GM23248 (cell line): ENCODE measurements at regions not wholly inside any gene's neighbourhood (a gene's known extent, or its start where the extent isn't known, plus 50 kb on each side); places are given as distances from the start of the nearest gene placed in this dataset.

Experiments used
- DNase-seq: peaks from one replicate; pipeline ENCODE4 v3.0.0-alpha.2; 2015
- H2AFZ ChIP-seq: fragments of 200-600 bp; sonication (generic); 2 replicates; pipeline ENCODE4 v1.6.1; 2016; ENCODE audit warnings: antibody characterized with exemption
- H3F3A ChIP-seq: fragments of 200-600 bp; sonication (generic); 2 replicates; pipeline ENCODE4 v1.6.1; 2016; ENCODE audit warnings: mild to moderate bottlenecking, antibody characterized with exemption, mixed run types; ENCODE audit not compliant: insufficient read depth
- H3K27ac ChIP-seq: fragments of 200-600 bp; sonication (generic); 2 replicates; pipeline ENCODE4 v1.5.1; 2016; ENCODE audit warnings: mild to moderate bottlenecking
- H3K27me3 ChIP-seq: fragments of 200-600 bp; sonication (generic); replicated peaks from 2 replicates; pipeline ENCODE4 v1.6.1; 2016; ENCODE audit warnings: mild to moderate bottlenecking; ENCODE audit not compliant: insufficient read depth
- H3K36me3 ChIP-seq: fragments of 200-600 bp; sonication (generic); 2 replicates; pipeline ENCODE4 v1.6.1; 2016; ENCODE audit warnings: low read depth, mild to moderate bottlenecking
- H3K4me1 ChIP-seq: fragments of 200-600 bp; sonication (generic); 2 replicates; pipeline ENCODE4 v1.6.1; 2016; ENCODE audit warnings: mild to moderate bottlenecking; ENCODE audit not compliant: insufficient read depth
- H3K4me2 ChIP-seq: fragments of 200-600 bp; sonication (generic); one replicate; pipeline ENCODE4 v1.6.1; 2016; ENCODE audit warnings: mild to moderate bottlenecking; ENCODE audit not compliant: unreplicated experiment
- H3K4me3 ChIP-seq: fragments of 200-600 bp; sonication (generic); 2 replicates; pipeline ENCODE4 v1.5.1; 2016; ENCODE audit warnings: mild to moderate bottlenecking
- H3K79me2 ChIP-seq: fragments of 200-600 bp; sonication (generic); 2 replicates; pipeline ENCODE4 v1.6.1; 2016; ENCODE audit warnings: mild to moderate bottlenecking; ENCODE audit not compliant: insufficient read depth
- H3K9ac ChIP-seq: fragments of 200-600 bp; sonication (generic); 2 replicates; pipeline ENCODE4 v1.6.1; 2016; ENCODE audit warnings: mild to moderate bottlenecking
- H3K9me2 ChIP-seq: fragments of 200-600 bp; sonication (generic); 2 replicates; pipeline ENCODE4 v1.6.1; 2016; ENCODE audit warnings: mixed run types, mild to moderate bottlenecking, moderate library complexity; ENCODE audit not compliant: insufficient read depth
- H3K9me3 ChIP-seq: fragments of 200-600 bp; sonication (generic); one replicate; pipeline ENCODE4 v1.6.1; 2017; ENCODE audit warnings: low read depth
- H4K20me1 ChIP-seq: fragments of 200-600 bp; sonication (generic); 2 replicates; pipeline ENCODE4 v1.6.0; 2016; ENCODE audit not compliant: insufficient read depth
- EZH2 ChIP-seq: fragments of 200-600 bp; sonication (generic); IDR thresholded peaks from 2 replicates; pipeline ENCODE4 v1.6.1; 2018; ENCODE audit warnings: antibody characterized with exemption, mild to moderate bottlenecking; ENCODE audit not compliant: insufficient read depth, poor library complexity, severe bottlenecking
- EZH2phosphoT487 ChIP-seq: fragments of 200-600 bp; sonication (generic); IDR thresholded peaks from 2 replicates; pipeline ENCODE4 v1.6.1; 2018; ENCODE audit warnings: antibody characterized with exemption, moderate library complexity, mild to moderate bottlenecking, low read depth; ENCODE audit not compliant: insufficient read depth
- WGBS, 2 experiments: methylation state at CpG; one replicate each; pipeline ENCODE4 v1.1.6; 2015 to 2017; ENCODE audit warnings: low lambda C conversion rate in 2 of 2, low coverage in 1 of 2; ENCODE audit errors: missing lambda C conversion rate in 2 of 2; 5-methylcytosine and 5-hydroxymethylcytosine counted together
- in situ Hi-C: fragments of 300-500 bp; cut with MboI; formaldehyde crosslinking; loops from 2 replicates; pipeline ENCODE4 v1.15.0; 2020

DNA sequence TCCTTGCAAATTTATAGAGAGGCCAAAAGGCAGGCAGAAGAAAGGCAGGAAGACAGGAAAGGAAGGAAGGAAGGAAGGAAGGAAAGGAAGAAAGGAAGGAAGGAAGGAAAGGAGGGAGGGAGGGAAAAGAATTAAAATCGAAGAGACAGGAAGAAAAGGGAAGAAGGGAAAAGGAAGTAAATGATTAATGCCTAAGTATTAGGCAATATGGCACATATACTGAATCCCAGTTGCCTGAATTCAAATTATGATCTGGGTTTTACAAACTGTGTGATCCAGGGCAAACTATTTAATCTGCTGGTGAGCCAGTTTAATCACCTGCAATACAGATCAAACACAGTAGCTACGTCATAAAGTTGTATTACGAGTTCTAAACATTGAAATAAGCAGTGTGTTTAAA lies 983.6 kb downstream of the FLRT2 start:
- Histone ChIP-seq H3K27ac (no peak overlapping the region), H3K4me3 (no peak overlapping the region), H3K79me2 (no peaks in the 10 kb centered on the region), H2AFZ (no peak overlapping the region), H3K27me3 (no peaks in the 10 kb centered on the region), H3K4me2 (no peak overlapping the region), H3K9ac (no peak overlapping the region), H4K20me1 (no peaks in the 10 kb centered on the region), H3K9me2 (no peaks in the 10 kb centered on the region), H3K9me3 (no peaks in the 10 kb centered on the region), H3F3A (no peaks in the 10 kb centered on the region), H3K4me1 (no peaks in the 10 kb centered on the region), H3K36me3 (no peaks in the 10 kb centered on the region)
- in situ Hi-C loops = no loop called here
- no peak for TF ChIP-seq EZH2
- TF ChIP-seq EZH2phosphoT487 = no peak
- no peak for DNase-seq
- WGBS, 2 experiments = 14 to 16% methylated on average over 3 of the region's 3 CpGs

DNA sequence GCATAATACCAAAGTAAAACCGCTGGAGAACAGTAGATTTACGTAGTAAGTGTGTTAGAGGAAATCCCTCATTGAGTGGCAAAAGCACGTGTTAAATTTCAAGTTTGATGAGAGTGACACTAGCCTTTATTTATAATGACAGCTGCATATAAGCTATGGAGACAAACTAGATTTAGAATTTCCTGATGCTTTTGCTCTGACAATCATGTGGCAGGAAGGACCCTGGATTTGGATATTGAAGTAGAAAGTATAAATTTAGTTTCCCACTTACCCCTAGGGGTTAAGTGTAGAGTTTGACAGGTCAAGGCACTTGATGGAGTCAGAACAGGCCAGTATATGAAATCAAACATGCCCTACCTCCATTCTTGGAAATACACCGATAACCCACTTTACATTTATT lies 983.1 kb downstream of the FLRT2 start:
- Histone ChIP-seq H4K20me1 (no peaks in the 10 kb centered on the region), H3K4me3 (no peak overlapping the region), H3K4me2 (no peak overlapping the region), H3K9me3 (no peaks in the 10 kb centered on the region), H3K36me3 (no peaks in the 10 kb centered on the region), H3K79me2 (no peaks in the 10 kb centered on the region), H2AFZ (no peak overlapping the region), H3K27ac (no peak overlapping the region), H3K9me2 (no peaks in the 10 kb centered on the region), H3K9ac (no peak overlapping the region), H3F3A (no peaks in the 10 kb centered on the region), H3K4me1 (no peaks in the 10 kb centered on the region), H3K27me3 (no peaks in the 10 kb centered on the region)
- TF ChIP-seq EZH2phosphoT487 = no peak
- no peak for TF ChIP-seq EZH2
- no peak for DNase-seq
- 15% methylated on average over 4 of the region's 4 CpGs for WGBS, 2 experiments
- in situ Hi-C loops = no loop called here

DNA sequence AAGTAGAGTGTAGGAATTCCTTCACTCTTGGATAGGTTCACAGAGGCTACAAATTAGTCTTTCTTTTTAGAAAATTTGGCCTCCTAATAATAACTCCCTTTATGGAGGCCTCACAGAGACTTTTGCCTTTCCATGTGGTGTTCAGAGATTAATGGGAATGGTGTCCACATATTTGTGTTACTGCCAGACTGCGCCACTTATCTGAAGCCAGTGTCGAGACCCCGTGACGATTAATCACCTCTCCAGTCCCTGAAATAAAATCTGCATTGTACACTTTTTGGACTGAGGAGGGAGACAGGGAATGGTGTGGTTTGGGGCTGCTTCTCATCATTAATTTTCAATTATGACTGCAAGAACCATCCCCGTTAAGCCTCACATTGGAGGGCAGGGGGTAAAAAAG lies 980.5 kb downstream of the FLRT2 start:
- H3K4me1 ChIP-seq = no peaks in the 10 kb centered on the region
- H3K27ac ChIP-seq = no peak overlapping the region
- H3K4me3 ChIP-seq = no peak overlapping the region
- no peaks in the 10 kb centered on the region for H3K27me3 ChIP-seq
- in situ Hi-C loops = no loop called here
- TF ChIP-seq EZH2phosphoT487 (no peak), EZH2 (no peak)
- no peaks in the 10 kb centered on the region for H3K9me3 ChIP-seq
- H3K79me2 ChIP-seq = no peaks in the 10 kb centered on the region
- 26 to 33% methylated on average over 5 of the region's 5 CpGs for WGBS, 2 experiments
- H3F3A ChIP-seq = no peaks in the 10 kb centered on the region
- no peak overlapping the region for H2AFZ ChIP-seq
- H3K36me3 ChIP-seq = no peaks in the 10 kb centered on the region
- no peak overlapping the region for H3K9ac ChIP-seq
- no peaks in the 10 kb centered on the region for H4K20me1 ChIP-seq
- H3K4me2 ChIP-seq = no peak overlapping the region
- H3K9me2 ChIP-seq = no peaks in the 10 kb centered on the region
- no peak for DNase-seq

DNA sequence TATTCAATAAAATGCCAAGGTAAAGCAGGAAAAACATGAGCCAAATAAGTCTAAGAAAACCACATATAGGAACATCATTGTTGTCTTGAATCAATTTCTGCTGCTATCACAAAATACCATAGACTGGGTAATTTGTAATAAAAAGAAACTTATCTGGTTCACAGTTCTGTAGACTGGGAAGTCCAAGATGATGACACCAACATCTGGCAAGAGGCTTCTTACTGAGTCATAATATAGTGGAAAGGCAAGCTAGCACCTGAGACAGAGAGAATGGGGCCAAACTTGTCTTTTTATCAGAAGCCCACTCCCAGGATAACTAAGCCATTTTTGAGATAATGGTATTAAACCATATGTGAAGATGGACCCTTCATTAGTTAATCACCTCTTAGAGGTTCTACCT lies 975.9 kb downstream of the FLRT2 start:
- H3K9me3 ChIP-seq = no peaks in the 10 kb centered on the region
- no peaks in the 10 kb centered on the region for H3K9me2 ChIP-seq
- in situ Hi-C loops = no loop called here
- no peak for DNase-seq
- H3K4me1 ChIP-seq = no peaks in the 10 kb centered on the region
- no peak overlapping the region for H3K27ac ChIP-seq
- no peak overlapping the region for H3K4me3 ChIP-seq
- no peaks in the 10 kb centered on the region for H3K27me3 ChIP-seq
- H3K9ac ChIP-seq = no peak overlapping the region
- no peak overlapping the region for H3K4me2 ChIP-seq
- no peaks in the 10 kb centered on the region for H3K79me2 ChIP-seq
- TF ChIP-seq EZH2 = no peak
- TF ChIP-seq EZH2phosphoT487 = no peak
- no peaks in the 10 kb centered on the region for H3F3A ChIP-seq
- H4K20me1 ChIP-seq = no peaks in the 10 kb centered on the region
- H3K36me3 ChIP-seq = no peaks in the 10 kb centered on the region
- no peak overlapping the region for H2AFZ ChIP-seq

GRCh38 chr14:86501611-86502010 lies 971.7 kb downstream of the FLRT2 start:
- no peak overlapping the region for H3K9ac ChIP-seq
- H3K9me3 ChIP-seq = no peaks in the 10 kb centered on the region
- H3K9me2 ChIP-seq = no peaks in the 10 kb centered on the region
- H3F3A ChIP-seq = no peaks in the 10 kb centered on the region
- H2AFZ ChIP-seq = no peak overlapping the region
- no peak for DNase-seq
- no peaks in the 10 kb centered on the region for H3K36me3 ChIP-seq
- no peak overlapping the region for H3K4me3 ChIP-seq
- TF ChIP-seq EZH2 (no peak), EZH2phosphoT487 (no peak)
- in situ Hi-C loops = no loop called here
- no peak overlapping the region for H3K4me2 ChIP-seq
- no peaks in the 10 kb centered on the region for H3K79me2 ChIP-seq
- no peak overlapping the region for H3K27ac ChIP-seq
- H4K20me1 ChIP-seq = no peaks in the 10 kb centered on the region
- no peaks in the 10 kb centered on the region for H3K4me1 ChIP-seq
- no peaks in the 10 kb centered on the region for H3K27me3 ChIP-seq
- WGBS, 2 experiments = 2 to 3% methylated on average over 2 of the region's 2 CpGs
